Right lobe of liver (tissue), 6 donors: ENCODE measurements at regions not wholly inside any gene's neighbourhood (a gene's known extent, or its start where the extent isn't known, plus 50 kb on each side); places are given as distances from the start of the nearest gene placed in this dataset.

Experiments used
- ATAC-seq, 4 donors: fragments of 200-7000 bp; cut with Tn5 transposase; one replicate each; pipeline ENCODE4 v1.9.1; 2020; ENCODE audit warnings: mild to moderate bottlenecking in 4 of 4, moderate library complexity in 4 of 4
- DNase-seq, 3 donors: peaks; one replicate each; pipeline ENCODE4 v3.0.0-alpha.2; 2020
- H3K27ac ChIP-seq, 3 donors: fragments of 200-600 bp; one replicate each; pipeline ENCODE4 v1.8.0; 2022
- H3K27me3 ChIP-seq, 2 donors: fragments of 200-600 bp; one replicate each; pipeline ENCODE4 v1.8.0; 2022
- H3K36me3 ChIP-seq, 4 donors: fragments of 200-600 bp; sonication (generic) in 1 of 4; one replicate each; pipeline versions ENCODE4 v1.5.1 to v1.8.0; 2017 to 2022; ENCODE audit warnings: control low read depth in 1 of 4
- H3K4me1 ChIP-seq, 4 donors: fragments of 200-600 bp; sonication (generic) in 1 of 4; one replicate each; pipeline versions ENCODE4 v1.5.1 to v1.8.0; 2017 to 2022; ENCODE audit warnings: control low read depth in 1 of 4
- H3K4me3 ChIP-seq, 3 donors: fragments of 200-600 bp; one replicate each; pipeline ENCODE4 v1.8.0; 2022
- H3K9me3 ChIP-seq, 4 donors: fragments of 200-600 bp; sonication (generic) in 1 of 4; one replicate each; pipeline versions ENCODE4 v1.5.1 to v1.8.0; 2017 to 2022; ENCODE audit warnings: control low read depth in 1 of 4
- CTCF ChIP-seq, 4 donors: fragments of 200-600 bp in 3 of 4; fragments of 450-650 bp in 1 of 4; IDR thresholded peaks; one replicate each; pipeline versions ENCODE4 v1.5.1 to v1.8.0; 2016 to 2022; ENCODE audit warnings: antibody characterized with exemption in 4 of 4, mild to moderate bottlenecking in 2 of 4
- POLR2A ChIP-seq: fragments of 450-650 bp; IDR thresholded peaks from one replicate; pipeline ENCODE4 v1.6.1; 2017; ENCODE audit warnings: antibody characterized with exemption, mild to moderate bottlenecking
- WGBS: methylation state at CpG from one replicate; pipeline ENCODE4 v1.1.6; 2018; ENCODE audit warnings: low coverage, low lambda C conversion rate; ENCODE audit not compliant: insufficient coverage; ENCODE audit errors: missing lambda C conversion rate; 5-methylcytosine and 5-hydroxymethylcytosine counted together
- intact Hi-C, 2 donors: fragments of 100-400 bp; cut with DNase I; formaldehyde crosslinking; loops; one replicate each; pipeline versions ENCODE4 v1.11.2 to v1.14.1; 2022
- donor health status: DM: no; HTN: yes; CAD: no.
- donor health status: DM: no; HTN: no; CAD: no.
- donor health status: DM: no; HTN: no; CAD: no.
- donor health status: DM: no; HTN: yes; CAD: no.
- donor health status: DM: no; HTN: yes; CAD: no.

- Histone ChIP-seq H3K36me3 (no peaks in the 10 kb centered on the region), H3K27ac (no peak overlapping the region), H3K9me3 (no peaks in the 10 kb centered on the region), H3K4me3 (no peak overlapping the region), H3K27me3 (no peaks in the 10 kb centered on the region), H3K4me1 (no peaks in the 10 kb centered on the region)
- ATAC-seq (no peak), DNase-seq (no peak)
- TF ChIP-seq CTCF (IDR thresholded peaks at IDR 0.05) (no peak), POLR2A (no peak)
- intact Hi-C loops, result no loop called here
- 43% methylated on average over 1 of the region's 2 CpGs for WGBS
Observed at GRCh38 chr3:55159016-55159415, 231.2 kb upstream of the LRTM1 start.

- Histone ChIP-seq H3K27ac (no peak overlapping the region), H3K4me1 (no peaks in the 10 kb centered on the region), H3K36me3 (no peaks in the 10 kb centered on the region), H3K27me3 (no peaks in the 10 kb centered on the region), H3K4me3 (no peak overlapping the region), H3K9me3 (no peaks in the 10 kb centered on the region)
- TF ChIP-seq CTCF (IDR thresholded peaks at IDR 0.05), result no peak
- TF ChIP-seq POLR2A, result no peak
- DNase-seq, result no peak
- no peak for ATAC-seq
- intact Hi-C loops, result no loop called here
- 44% methylated on average over 3 of the region's 3 CpGs for WGBS
Observed at GRCh38 chr3:55158345-55158744, 230.5 kb upstream of the LRTM1 start.

GRCh38 chr3:55157731-55158130 is 229.9 kb upstream of the LRTM1 start:
- H3K4me3 ChIP-seq, result no peak overlapping the region
- H3K4me1 ChIP-seq, result no peaks in the 10 kb centered on the region
- no peak overlapping the region for H3K27ac ChIP-seq
- H3K9me3 ChIP-seq, result no peaks in the 10 kb centered on the region
- intact Hi-C loops, result no loop called here
- H3K36me3 ChIP-seq, result no peaks in the 10 kb centered on the region
- 57% methylated on average over 1 of the region's 1 CpG for WGBS
- no peak for ATAC-seq
- TF ChIP-seq CTCF (IDR thresholded peaks at IDR 0.05) (no peak), POLR2A (no peak)
- DNase-seq, result no peak
- H3K27me3 ChIP-seq, result no peaks in the 10 kb centered on the region

GRCh38 chr3:55156851-55157650 is 229.2 kb upstream of the LRTM1 start:
- intact Hi-C loops, result no loop called here
- no peak for ATAC-seq

More at GRCh38 chr3:55156851-55157650, 229.2 kb upstream of the LRTM1 start:
- Histone ChIP-seq H3K27me3 (no peaks in the 10 kb centered on the region), H3K9me3 (no peaks in the 10 kb centered on the region), H3K36me3 (no peaks in the 10 kb centered on the region), H3K4me1 (no peaks in the 10 kb centered on the region), H3K27ac (no peak overlapping the region), H3K4me3 (no peak overlapping the region)
- TF ChIP-seq CTCF (IDR thresholded peaks at IDR 0.05) (no peak), POLR2A (no peak)
- no peak for DNase-seq
- 58% methylated on average over 9 of the region's 9 CpGs for WGBS
